ENCODE measurements at regions not wholly inside any gene's neighbourhood (a gene's known extent, or its start where the extent isn't known, plus 50 kb on each side); places are given as distances from the start of the nearest gene placed in this dataset.

DNA sequence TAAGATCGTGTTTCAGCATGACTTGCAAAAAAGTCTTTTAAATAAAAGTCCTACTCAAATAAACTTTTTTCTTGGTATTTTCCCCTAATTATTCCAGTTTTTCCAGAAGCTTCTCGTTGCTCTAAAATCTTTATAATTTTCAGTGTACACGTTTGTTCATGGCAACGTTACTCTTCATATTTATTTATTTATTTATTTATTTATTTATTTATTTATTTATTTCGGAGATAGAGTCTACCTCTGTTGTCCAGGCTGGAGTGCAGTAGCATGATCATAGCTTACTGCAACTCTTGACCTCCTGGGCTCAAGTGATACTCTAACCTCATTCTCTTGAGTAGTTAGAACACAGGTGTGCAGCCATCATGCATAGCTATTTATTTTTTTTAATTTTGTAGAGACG lies 438.3 kb upstream of the MDGA2 start:
- no peak for TF ChIP-seq CTCF (IDR thresholded peaks at IDR 0.05; ENCODE audit: low read depth, low read length)
- TF ChIP-seq POLR2A (IDR thresholded peaks at IDR 0.05; ENCODE audit: extremely low read depth, insufficient read length), result no peak
